NCI-H345 treated with DMSO at 0.1 percent for 48 hours (cell line): ENCODE measurements at regions not wholly inside any gene's neighbourhood (a gene's known extent, or its start where the extent isn't known, plus 50 kb on each side); places are given as distances from the start of the nearest gene placed in this dataset.

Source experiments
- DNase-seq: peaks from one replicate; lab custom pipeline; 2025; ENCODE audit not compliant: unreplicated experiment; lab: John Stamatoyannopoulos, UW

DNA sequence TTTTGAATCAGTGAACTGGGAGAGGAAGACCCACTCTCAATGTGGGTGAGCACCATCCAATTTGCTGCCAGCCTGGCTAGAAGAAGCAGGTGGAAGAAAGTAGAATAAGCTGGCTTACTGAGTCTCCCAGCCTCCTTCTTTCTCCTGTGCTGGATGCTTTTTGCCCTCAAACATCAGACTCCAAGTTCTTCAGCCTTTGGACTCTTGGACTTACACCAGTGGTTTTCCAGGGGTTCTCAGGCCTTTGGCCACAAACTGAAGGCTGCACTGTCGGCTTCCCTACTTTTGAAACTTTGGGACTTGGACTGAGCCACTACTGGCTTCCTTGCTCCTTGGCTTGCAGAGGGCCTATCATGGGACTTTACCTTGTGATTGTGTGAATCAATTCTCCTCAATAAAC lies 804.2 kb upstream of the SLITRK1 start:
- no peak for DNase-seq

DNA sequence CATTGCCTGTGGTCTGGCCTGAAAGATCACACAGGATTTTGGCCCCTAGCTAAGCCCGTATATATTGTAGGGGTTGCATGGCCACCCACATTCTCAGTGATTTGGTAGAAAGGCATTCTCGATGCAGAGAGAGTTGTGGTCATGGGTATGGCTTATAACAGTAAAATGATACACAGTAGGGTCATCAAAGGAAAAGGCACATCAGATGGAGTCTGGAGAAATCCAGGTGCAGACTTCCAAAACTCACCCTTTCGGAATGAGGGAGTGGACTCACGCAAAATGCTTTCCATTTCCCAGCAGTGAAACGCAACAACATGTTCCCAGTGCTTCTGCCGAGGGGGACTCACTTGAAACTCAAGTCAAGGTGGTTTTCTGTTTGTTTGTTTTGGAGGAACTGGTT lies 802.5 kb upstream of the SLITRK1 start:
- no peak for DNase-seq

DNA sequence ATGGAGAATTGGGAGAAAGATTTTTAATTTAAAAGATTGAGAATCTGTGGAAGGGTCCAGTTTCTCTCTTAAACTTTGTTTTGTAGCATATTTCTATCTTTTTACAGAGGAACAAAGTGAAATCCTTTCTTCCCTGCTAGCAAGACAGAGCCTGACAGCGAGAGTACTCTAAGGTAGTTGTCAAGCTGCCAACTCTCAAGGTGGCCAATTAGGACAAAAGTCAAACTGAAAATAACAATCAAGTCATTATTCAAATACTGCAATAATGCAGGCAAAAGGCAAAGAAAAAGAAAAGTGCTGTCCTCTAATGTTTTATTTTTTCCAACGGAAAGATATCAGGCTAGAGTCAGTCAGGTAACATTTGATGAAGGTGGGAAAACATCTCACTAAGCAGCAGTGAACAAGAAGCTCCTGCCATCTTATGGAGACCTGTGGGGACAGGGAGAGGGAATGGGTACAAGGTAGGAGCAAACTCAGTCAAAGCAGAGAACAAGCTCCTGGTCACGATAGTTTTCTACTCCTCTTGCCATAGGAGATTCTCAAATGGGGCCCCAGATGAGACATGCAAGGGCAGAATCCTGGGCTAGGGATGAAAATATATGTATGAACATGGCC lies 801.9 kb upstream of the SLITRK1 start:
- no peak for DNase-seq

DNA sequence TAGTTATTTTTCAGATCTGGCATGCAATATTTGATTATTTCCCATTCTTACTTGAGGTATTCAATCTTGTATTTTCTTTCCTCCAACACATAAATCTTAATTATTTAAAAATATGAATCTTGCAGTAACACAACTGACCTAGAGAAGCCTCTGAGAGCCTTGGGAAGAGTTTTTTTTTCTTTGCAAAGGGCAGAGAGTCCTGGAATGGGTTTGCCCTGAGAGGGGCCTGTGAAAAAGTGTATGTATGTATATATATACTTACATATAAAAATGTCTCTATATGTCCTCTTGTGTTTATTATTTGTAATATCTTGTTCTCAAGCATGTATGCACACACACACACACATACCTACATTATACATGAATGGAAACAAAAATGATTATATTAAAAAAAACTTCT lies 801.2 kb upstream of the SLITRK1 start:
- no peak for DNase-seq

DNA sequence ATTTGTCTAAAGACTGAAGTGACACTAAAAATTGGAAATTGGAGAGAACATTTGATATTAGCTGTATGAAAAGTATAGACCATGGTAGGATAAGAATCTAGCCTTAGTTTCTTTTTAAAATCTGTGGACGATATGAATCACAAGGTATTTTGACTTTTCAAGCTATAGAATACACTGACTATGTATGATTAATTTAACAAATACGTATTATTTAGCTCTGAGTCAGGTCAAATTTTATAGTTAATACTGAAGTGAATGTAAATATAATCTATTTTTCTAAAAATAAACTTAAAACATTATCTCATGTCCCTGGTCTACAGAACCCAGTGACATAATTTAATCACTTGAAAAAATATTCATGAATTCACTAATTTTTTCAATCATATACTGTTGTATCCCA lies 795.6 kb upstream of the SLITRK1 start:
- DNase-seq = no peak

DNA sequence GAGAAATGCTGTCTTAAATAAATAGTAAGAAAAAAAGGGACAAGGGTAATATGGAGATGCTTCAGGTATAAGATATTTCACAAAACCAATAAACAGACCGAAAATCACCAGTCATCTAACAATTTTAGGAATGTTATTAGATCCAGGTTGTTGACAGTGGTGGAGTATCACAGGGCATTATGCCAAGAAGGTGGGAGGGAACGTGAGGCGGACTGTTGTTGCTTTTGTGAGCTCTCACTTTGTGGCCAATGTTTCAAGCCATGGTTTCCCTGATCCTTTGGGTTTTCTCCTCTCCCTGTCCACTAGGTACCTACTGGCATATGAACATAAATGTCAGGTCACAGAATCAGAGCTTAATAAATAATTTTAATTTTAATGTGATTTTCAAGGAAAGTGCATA lies 790.3 kb upstream of the SLITRK1 start:
- DNase-seq = no peak

DNA sequence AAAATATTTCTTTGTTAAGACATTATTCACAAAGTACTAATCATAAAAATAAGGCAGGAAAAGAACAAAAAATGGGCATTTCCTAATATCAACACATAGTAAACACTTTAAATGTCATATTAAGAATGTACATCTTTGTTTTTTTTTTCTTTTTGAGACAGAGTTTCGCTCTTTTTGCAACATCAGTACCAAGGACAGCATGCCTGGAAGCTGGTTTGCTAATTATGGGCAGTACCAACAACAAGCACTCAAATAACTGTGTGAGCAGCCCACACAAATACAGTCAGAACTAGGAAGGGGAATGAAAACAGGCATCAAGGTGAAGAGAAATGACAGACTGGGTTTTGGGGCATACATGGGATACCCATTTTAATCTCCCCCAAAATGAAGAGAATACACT lies 788.0 kb upstream of the SLITRK1 start:
- no peak for DNase-seq

DNA sequence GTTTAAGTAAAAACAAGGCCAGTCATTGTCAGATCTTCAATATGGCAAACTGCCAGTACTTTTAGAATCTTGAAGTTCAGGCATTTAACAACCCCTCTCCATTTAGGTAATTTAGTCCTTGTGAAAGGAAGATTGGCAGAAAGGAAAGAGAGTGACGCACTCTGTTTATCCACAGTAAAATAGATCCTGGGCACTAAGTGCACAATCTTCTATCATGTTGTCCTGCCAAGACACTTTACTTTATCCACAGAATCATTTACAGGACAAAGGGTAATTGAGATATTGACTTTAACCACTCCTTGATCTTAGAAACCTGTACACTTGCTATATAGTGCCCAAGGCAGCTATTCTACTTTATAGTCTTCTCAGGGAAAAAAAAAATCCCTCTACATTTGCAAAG lies 786.4 kb upstream of the SLITRK1 start:
- no peak for DNase-seq

DNA sequence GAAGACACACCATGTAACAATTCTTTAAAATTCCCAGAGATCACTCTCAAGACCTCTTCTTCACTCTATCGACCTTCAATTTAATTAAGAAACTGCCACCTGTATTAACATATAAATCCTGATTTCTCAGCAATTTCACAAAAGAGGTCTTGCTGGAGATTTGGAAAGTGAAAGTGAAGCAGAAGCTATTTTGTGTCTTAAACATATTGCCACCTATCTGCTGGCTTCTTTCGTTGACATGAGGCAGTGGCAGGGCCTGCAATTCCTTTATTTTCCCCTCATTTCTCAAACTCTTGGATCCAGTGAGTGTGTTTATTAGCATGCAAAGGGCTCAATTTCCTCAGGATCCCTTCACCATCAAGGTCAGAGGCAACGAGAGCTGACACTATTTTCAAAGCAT lies 780.2 kb upstream of the SLITRK1 start:
- DNase-seq = no peak

DNA sequence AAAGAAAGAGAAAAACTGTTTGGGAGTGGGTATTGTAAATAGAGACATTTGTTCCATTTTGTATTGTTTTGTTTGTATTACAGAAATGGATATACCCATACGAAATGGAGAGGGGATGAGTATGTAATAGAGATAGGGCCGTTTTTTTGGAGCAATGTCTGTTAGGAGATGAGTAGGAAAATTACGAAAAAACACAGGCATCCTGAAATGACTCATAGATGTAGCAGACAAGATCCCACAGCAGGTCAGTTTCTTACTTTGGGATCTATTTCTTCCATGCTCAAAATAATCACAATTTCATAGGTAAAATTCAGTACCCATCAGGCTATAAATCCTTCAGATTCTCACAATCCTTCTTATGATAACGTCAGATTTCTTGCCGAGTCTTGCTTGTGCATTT lies 779.4 kb upstream of the SLITRK1 start:
- no peak for DNase-seq

DNA sequence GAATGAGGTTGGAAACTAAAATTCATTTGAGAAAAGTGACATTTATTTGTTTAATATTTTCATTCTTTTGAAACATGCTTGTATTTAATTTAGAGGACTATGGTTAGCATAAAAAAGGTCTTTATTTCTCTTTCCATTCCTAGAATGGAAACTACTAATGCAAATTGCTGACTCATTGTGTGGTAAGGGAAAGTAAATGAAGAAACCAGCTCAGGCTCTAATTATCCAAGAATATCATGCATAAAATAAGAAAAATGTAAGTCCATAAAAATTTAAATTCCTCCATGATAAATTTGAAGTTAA lies 777.0 kb upstream of the SLITRK1 start:
- DNase-seq = no peak

DNA sequence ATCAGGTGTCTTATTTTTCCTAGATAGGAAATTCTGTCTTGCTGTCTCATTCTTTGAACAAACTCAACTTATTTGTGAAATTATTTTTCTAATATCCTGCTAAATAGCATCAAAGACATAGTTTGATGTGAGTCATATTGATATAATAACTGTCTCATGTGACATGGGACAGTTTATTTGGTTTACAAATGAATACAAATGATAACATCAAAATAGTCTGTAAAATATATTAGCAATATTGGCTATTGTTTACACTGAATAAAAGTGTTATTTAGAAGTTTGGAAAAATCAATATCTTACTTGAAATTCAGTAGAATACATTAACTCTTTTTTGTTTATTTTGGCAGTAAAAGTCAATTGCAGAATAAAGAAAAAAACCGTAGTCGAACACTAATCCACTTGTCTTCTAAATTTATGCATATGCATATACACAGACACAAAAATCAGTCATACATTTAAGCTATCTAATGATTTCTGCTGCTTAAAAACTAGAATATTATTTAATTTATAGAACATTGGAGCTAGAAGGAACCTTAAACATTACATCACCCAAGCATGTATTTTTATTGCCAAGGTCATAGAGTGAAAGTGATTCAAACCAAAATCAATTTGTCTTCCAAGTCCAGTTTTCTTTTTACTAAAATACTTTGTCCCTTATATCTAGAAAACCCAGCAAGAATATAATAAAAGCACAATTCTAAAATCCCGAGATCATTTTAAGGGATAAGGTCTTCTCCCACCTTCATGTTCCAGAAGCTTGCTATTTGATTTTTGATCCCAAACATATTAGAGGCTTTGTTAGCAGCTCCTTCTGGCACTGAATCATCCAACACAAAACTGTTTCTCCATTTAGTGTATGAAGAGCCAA lies 776.5 kb upstream of the SLITRK1 start:
- DNase-seq = no peak

DNA sequence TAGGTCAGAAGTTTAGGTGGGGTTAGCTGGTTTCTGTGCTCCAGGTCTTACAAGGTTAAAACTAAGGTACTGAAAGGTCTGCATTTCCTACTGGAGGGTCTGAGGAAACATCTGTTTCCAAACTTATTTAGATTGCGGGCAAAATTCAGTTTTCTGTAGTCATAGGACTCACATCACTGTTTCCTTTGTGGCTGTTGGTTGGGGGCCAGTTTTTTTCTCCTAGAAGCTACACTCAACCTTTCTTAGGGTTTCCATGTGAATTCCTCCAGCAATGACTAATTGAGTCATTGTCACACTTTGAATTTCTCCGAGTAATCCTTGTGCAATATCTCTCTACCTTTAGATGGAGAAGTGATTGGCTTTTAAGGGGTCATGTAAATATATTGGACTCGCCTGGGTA lies 773.4 kb upstream of the SLITRK1 start:
- no peak for DNase-seq

DNA sequence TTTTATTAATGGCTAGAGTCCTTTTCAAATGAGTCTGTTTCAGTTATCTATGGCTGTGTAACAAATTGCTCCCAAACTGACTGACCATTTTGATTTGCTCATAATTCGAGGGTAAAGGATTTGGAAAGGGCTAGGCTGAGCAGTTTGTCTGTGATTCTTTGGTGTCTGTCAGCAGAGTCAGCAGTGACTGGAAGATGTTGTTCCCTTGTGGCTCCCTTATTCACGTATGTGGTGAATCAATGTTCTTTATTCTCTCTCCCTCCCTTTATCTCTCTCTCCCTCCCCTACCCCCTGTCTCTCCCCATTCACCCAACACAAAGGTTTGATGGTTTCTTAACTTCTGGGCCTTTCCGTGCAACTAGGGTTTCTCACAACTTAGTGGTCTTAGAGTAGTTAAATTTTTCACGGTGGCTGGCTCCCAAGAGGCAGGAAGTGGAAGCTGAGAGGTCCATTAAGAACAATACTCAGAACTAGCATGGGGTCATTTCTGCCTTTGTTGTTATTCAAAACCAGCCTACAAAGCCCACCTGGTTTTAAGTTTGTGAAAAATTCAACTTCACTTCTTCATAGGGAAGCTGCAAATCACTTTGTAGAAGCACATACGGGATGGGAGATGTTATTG lies 772.5 kb upstream of the SLITRK1 start:
- DNase-seq = no peak

DNA sequence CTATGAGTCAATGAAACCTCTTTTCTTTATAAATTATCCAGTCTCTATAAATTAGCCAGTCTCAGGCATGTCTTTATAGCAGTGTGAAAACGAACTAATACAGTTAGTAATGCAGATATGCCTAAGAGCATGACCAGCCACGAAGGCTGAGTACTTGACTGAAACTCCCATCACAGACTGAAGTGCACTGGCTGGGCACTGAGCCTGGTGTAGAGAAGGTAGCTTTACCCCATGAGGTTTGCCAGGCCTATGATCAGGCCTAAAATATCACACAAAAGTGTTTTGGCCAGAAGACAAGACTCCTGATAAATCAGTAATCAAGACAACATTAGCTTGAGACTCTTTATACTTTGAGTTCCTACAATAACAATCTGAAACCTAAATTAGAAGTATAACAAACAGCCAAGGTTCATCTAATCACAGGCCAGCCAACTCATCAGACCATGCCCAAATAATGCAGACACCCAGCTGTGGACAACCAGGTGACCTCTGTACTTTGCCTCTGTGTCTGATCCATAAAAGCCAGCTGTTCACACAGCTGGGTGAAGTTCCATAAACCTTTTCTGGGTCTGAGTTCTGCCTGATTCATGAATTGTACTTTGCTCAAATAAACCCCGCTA lies 771.8 kb upstream of the SLITRK1 start:
- DNase-seq = no peak

DNA sequence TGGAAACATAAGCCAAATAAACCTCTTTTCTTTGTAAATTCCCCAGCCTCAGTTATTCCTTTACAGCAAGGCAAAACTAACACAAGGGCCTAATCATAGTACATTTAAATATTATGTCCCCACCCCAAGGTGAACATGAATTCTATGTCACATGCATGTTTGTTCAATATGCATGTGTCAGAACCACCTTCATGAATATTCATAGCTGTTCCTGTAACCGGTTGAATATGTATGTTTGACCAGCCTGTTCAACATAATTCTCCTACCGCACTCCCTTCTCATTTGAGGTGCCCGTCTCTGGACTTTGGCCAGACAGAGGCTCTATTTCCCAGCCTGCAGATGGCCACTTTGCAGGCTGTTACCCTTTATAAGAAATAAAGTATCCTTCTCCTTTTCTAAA lies 769.4 kb upstream of the SLITRK1 start:
- DNase-seq = no peak

DNA sequence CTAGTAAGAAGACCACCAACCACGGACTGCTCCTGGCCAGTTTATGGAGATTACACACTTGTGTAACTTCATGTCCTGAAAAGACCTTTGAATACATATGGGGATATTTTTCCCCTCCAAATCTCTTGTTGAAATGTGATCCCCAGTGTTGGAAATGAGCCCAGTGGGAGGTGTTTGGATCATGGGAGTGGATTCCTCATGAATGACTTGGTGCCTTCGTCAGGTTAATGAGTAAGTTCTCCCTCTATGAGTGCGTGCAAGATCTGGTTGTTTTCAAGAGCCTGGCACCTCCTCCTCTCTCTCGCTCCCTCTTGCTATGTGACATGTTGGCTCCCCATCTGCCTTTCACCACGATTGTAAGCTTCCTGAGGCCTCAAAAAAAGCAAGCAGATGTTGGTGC lies 769.0 kb upstream of the SLITRK1 start:
- DNase-seq = no peak

DNA sequence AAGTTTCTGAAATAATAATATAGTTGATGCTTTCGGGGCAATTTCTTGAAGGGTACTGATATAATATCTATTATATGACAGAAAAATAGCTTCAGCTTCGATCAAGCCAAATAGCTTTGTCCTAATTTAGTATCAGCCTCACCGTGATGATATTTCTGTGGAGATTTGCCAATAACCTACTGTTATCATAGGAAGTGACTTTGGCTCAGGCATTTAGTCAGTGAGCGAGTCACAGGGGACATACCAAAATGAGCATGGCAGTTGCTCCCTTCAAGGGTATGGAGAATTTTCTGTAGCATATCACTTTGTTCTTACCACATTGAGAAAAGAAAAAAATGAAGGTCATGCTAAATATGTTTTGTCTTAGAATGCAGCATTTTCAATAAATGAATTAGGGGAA lies 767.6 kb upstream of the SLITRK1 start:
- DNase-seq = no peak

DNA sequence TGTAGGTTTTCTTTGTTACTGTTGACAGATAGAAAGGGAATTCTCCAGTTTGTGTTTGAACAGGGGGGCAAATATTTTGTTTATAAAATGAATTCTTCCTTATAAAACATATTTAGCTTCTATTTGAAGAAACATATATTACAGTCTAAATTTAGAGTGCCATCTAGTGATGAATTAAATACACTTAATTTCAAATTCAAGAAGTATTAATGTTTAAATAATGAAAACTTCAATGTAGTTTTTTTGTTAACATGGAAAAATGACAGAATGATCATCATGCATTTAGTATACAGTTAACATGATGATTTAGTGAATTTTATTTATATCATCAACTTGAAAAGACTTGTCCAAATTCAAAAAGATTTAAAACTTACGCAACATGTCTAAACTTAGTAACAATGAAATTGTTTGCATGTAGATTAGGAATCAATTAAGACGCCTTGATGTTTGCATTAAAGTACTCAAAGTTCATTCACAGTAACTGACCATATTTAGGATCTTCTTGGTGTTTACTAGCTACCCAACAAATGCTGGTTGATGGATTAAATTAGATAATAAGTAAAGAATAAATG lies 765.9 kb upstream of the SLITRK1 start:
- DNase-seq = no peak

DNA sequence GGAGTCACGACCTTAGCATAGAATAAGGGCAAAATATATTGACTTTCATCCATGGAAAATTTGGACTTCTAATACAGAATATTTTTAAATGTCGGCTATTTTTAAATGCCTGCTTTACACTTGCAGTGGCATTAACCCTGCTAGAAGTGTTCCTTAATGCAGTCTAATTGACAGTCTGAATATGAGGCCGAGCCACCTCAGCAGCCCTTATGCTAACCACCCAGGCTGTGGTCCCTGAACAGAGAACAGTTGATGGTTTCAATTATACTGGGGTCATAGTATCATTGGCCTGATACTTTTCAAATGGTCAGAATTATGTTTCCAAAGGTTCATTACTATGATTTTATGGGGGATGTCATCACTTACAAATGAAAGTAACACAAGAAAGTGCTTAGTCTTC lies 764.7 kb upstream of the SLITRK1 start:
- no peak for DNase-seq

DNA sequence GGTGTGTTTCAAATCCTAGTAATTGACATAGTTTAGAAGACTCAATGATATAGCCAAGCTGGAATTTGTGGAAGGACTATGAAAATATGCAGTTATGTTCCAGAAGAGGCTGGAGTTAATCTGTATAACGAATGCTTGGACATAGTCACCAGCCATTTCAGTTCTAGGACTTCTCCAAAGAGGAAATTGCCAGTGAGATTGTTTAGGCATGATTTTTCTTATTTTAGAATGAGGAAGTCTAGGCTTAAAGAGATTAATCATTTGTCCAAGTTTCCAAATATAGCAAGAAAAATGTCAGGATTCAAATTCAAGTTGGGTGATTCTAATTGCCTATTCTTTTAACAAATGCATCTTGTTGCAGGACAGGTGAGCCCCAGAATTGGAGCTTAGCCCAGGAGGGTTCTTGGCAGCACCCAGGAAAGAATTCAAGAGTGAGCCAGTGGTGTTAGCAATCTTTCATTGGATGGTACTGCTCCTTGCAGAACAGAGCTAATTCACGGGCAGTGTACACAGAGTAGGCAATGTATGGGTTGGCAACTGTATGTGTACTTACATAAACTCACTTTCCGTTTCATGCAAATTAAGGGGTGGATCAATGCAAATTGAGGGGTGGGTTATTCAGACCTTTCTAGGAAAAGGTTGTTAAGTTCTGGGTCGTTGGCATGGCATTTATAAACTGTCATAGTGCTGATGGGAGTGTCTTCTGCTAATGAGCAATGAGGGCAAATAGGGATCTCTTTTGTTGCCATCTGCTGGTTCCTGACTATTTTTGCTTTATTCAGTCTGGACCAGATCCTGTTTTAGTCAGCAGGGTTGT lies 763.1 kb upstream of the SLITRK1 start:
- DNase-seq = no peak
